Fibroblast of mammary gland (primary cell): ENCODE measurements at regions not wholly inside any gene's neighbourhood (a gene's known extent, or its start where the extent isn't known, plus 50 kb on each side); places are given as distances from the start of the nearest gene placed in this dataset.
"Not testable (repeated sequence)": the region's sequence is repeated elsewhere in the genome, so short reads cannot be mapped to it uniquely, and the experiment has no call there.

Experiments used
- DNase-seq: peaks from one replicate; pipeline ENCODE4 v3.0.0-alpha.2; 2010; ENCODE audit warnings: low read depth
- H3K4me3 ChIP-seq: 2 replicates; pipeline ENCODE4 v1.5.1; 2011; ENCODE audit warnings: low read depth, mild to moderate bottlenecking, low read length, moderate library complexity; ENCODE audit not compliant: control insufficient read depth
- CTCF ChIP-seq: conservative IDR thresholded peaks from 2 replicates; pipeline ENCODE4 v1.5.1; 2011; ENCODE audit warnings: low read depth, low read length, inconsistent platforms; ENCODE audit not compliant: control insufficient read depth, insufficient read depth

DNA sequence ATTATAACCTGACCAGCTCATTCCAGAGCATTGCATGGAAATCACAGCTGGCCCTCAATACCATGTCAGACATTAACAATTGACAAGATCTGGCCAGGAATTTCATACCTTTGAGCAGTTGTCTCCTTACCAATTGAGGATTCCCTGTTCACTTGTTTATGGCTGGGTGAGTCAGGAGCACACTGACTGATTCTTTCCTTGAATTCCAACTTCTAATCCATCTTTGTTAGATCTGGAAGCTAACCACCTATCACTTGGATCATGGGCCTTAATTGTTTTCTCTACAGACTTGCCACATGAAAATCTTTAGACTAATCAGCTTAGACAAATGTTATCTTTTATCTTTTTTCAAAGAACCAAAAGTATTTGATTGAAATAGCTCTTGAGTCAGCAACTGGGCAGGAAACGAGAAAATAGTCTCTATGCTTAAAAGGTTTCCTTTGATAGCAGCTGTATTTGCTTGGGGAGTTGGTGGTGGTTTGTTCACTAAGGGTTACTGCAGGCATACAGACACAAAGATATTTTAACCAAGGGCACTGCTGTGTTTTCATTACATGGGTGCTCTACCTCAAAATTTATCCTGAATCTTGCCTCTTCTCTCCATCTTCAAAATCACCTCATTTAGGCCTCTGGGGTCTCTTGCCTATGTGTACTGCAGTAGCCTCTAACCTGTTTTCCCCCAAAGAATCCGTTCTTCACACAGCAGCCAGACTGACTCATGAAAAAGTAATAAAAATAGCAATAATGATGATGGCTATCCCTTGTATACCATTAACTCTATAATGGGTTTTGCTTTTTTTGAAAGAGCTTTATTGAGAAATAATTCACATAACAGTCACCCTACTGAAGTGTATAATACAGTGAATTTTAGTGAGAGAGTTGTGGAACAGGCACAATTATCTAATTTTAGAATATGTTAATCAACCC, 197.0 kb upstream of the NMUR2 start:
- H3K4me3 ChIP-seq: no peak overlapping the region
- DNase-seq: no peak
- TF ChIP-seq CTCF: no peak

GRCh38 chr5:152606050-152606449, 201.0 kb upstream of the NMUR2 start:
- not testable (repeated sequence) for DNase-seq, H3K4me3 ChIP-seq

DNA sequence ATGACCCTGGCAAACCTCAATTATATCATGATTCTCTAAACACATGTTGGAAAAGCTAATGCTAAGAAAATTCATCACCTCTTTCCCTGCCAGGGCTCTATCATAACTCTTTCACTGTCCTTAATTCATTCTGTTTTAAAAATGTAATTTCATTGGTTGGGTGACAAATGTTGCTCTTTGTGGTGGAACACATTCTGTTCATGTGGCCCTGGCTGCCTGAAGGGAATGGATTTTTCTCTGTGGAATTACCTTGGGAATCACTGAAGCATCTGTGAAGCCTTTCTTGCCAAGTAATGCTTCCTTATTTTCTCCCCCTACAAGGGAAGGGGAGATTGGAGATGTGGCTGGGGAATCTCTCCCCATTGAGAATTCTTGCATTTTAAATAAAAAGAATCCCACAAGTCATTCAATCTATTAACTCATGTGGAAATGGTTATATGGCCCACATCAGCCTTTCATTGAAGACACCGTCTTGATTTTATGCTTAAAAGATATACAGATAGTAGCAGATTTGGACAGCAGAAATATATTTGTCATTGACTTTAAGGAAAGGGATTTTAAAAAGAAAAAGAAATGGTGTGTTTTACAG, 201.8 kb upstream of the NMUR2 start:
- no peak for DNase-seq

DNA sequence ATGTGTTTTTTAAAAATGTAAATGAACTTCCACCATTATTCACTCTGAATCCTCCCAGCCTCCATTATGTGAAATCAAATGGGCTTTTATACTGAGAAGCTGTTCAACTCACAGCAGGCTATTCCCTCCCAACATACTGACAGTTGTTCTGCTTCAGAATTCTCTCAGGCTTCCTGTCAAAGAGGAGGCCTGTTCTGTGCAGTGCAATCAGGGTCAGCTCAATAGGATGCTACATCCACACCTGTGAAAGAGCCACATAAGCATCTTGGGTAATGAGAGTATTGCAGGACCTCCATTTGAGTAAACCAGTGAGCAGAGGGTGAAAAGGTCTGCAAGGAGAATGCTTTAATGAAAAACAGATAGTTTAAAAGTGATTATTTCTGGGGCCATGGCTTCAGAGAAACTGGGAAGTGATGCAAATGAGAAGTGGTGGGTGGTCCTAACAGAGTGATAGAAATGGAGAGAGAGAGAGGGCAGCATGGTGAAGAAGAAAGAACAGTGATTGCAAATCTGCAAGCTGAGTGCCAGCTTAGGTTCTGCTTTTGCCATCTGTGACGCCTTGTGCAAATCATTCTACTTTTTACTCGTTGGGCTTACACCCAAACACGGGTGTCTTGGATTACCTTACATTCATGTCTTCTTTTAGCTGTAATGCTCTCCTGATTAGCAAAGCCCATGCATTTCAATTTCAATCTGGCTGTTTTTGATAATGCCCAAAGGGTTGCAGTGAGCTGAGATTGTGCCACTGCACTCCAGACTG, 202.5 kb upstream of the NMUR2 start:
- no peak overlapping the region for H3K4me3 ChIP-seq
- no peak for DNase-seq
- no peak for TF ChIP-seq CTCF

More for the DNA sequence above, 201.8 kb upstream of the NMUR2 start:
- no peak overlapping the region for H3K4me3 ChIP-seq
- TF ChIP-seq CTCF: no peak

- no peak for TF ChIP-seq CTCF
- H3K4me3 ChIP-seq: no peak overlapping the region
- DNase-seq: no peak
These were observed 203.4 kb upstream of the NMUR2 start for GRCh38 chr5:152608458-152608857.

GRCh38 chr5:152619756-152620155, 214.7 kb upstream of the NMUR2 start:
- no peak for DNase-seq
- no peak for TF ChIP-seq CTCF
- H3K4me3 ChIP-seq: no peak overlapping the region

DNA sequence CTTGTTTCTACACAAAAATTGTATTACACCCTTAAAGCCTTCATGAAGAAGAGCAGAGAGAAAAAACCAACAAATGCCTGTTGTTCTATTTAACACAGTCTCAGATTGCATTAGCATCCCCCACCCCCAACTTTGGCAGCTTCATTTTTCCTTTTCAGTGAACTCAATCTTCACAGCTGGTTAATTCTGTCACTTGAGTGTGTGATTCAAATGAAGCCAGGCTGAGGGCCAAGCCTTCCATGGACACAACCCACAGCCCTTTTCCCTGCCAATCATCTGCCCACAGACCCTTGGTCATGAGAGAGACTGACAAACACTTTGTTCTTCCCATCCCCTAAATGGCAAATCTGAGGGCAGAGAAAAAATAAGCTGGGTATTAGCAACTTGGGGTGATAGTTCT, 217.5 kb upstream of the NMUR2 start:
- no peak for DNase-seq
- TF ChIP-seq CTCF: no peak

More for the DNA sequence above, 217.5 kb upstream of the NMUR2 start:
- no peak overlapping the region for H3K4me3 ChIP-seq
